ENCODE measurements at regions not wholly inside any gene's neighbourhood (a gene's known extent, or its start where the extent isn't known, plus 50 kb on each side); places are given as distances from the start of the nearest gene placed in this dataset.

- H3K27ac ChIP-seq, result no peak overlapping the region
- no peaks in the 10 kb centered on the region for H3K4me1 ChIP-seq
- H3K9me3 ChIP-seq, result no peaks in the 10 kb centered on the region
- TF ChIP-seq POLR2A (IDR thresholded peaks at IDR 0.05), result no peak
- H3K36me3 ChIP-seq, result no peaks in the 10 kb centered on the region
- no peaks in the 10 kb centered on the region for H3K27me3 ChIP-seq
- WGBS, result 82% methylated on average over 2 of the region's 2 CpGs
- no peak for DNase-seq (ENCODE audit: low spot score in 2 of 2)
- no peak overlapping the region for H3K4me3 ChIP-seq
Measured at GRCh38 chr17:70274255-70274654, 104.9 kb downstream of the KCNJ2 start.

GRCh38 chr17:70276906-70277305 is 107.6 kb downstream of the KCNJ2 start:
- TF ChIP-seq POLR2AphosphoS5 (IDR thresholded peaks at IDR 0.05) (no peak), POLR2A (IDR thresholded peaks at IDR 0.05) (no peak), EP300 (IDR thresholded peaks at IDR 0.05) (no peak)
- TF ChIP-seq, protein P1, sequence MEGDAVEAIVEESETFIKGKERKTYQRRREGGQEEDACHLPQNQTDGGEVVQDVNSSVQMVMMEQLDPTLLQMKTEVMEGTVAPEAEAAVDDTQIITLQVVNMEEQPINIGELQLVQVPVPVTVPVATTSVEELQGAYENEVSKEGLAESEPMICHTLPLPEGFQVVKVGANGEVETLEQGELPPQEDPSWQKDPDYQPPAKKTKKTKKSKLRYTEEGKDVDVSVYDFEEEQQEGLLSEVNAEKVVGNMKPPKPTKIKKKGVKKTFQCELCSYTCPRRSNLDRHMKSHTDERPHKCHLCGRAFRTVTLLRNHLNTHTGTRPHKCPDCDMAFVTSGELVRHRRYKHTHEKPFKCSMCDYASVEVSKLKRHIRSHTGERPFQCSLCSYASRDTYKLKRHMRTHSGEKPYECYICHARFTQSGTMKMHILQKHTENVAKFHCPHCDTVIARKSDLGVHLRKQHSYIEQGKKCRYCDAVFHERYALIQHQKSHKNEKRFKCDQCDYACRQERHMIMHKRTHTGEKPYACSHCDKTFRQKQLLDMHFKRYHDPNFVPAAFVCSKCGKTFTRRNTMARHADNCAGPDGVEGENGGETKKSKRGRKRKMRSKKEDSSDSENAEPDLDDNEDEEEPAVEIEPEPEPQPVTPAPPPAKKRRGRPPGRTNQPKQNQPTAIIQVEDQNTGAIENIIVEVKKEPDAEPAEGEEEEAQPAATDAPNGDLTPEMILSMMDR (IDR thresholded peaks at IDR 0.05), result no peak
- no peaks in the 10 kb centered on the region for H3K36me3 ChIP-seq
- H3K9me3 ChIP-seq, result no peaks in the 10 kb centered on the region
- H3K27ac ChIP-seq, result no peak overlapping the region
- 44% methylated on average over 2 of the region's 2 CpGs for WGBS
- no peak for DNase-seq (ENCODE audit: low spot score in 2 of 2)
- no peak overlapping the region for H3K4me3 ChIP-seq
- no peaks in the 10 kb centered on the region for H3K27me3 ChIP-seq
- no peaks in the 10 kb centered on the region for H3K4me1 ChIP-seq

GRCh38 chr17:70278844-70279462 is 109.6 kb downstream of the KCNJ2 start:
- Histone ChIP-seq H3K27me3 (no peaks in the 10 kb centered on the region), H3K27ac (no peak overlapping the region), H3K36me3 (no peaks in the 10 kb centered on the region), H3K9me3 (no peaks in the 10 kb centered on the region), H3K4me3 (no peak overlapping the region), H3K4me1 (no peaks in the 10 kb centered on the region)
- TF ChIP-seq POLR2A (IDR thresholded peaks at IDR 0.05), result no peak
- TF ChIP-seq, protein P1 (IDR thresholded peaks at IDR 0.05), result no peak
- no peak for TF ChIP-seq EP300 (IDR thresholded peaks at IDR 0.05)
- TF ChIP-seq POLR2AphosphoS5 (IDR thresholded peaks at IDR 0.05), result no peak
- no peak for DNase-seq (ENCODE audit: low spot score in 2 of 2)
- WGBS, result 75% methylated on average over 5 of the region's 5 CpGs

- Histone ChIP-seq H3K36me3 (no peaks in the 10 kb centered on the region), H3K4me3 (no peak overlapping the region), H3K27me3 (no peaks in the 10 kb centered on the region), H3K27ac (no peak overlapping the region), H3K9me3 (no peaks in the 10 kb centered on the region), H3K4me1 (no peaks in the 10 kb centered on the region)
- no peak for TF ChIP-seq POLR2A (IDR thresholded peaks at IDR 0.05)
- TF ChIP-seq, protein P1 (IDR thresholded peaks at IDR 0.05), result no peak
- no peak for TF ChIP-seq EP300 (IDR thresholded peaks at IDR 0.05)
- TF ChIP-seq POLR2AphosphoS5 (IDR thresholded peaks at IDR 0.05), result no peak
- WGBS, result 75% methylated on average over 3 of the region's 3 CpGs
- no peak for DNase-seq (ENCODE audit: low spot score in 2 of 2)
Measured at GRCh38 chr17:70286391-70286790, 117.1 kb downstream of the KCNJ2 start.

GRCh38 chr17:70288540-70289290 is 119.4 kb downstream of the KCNJ2 start:
- Histone ChIP-seq H3K27ac (no peak overlapping the region), H3K4me3 (no peak overlapping the region), H3K27me3 (no peaks in the 10 kb centered on the region), H3K9me3 (no peaks in the 10 kb centered on the region), H3K4me1 (no peaks in the 10 kb centered on the region), H3K36me3 (no peaks in the 10 kb centered on the region)
- 66% methylated on average over 3 of the region's 3 CpGs for WGBS
- TF ChIP-seq EP300 (IDR thresholded peaks at IDR 0.05) (no peak), POLR2A (IDR thresholded peaks at IDR 0.05) (no peak), POLR2AphosphoS5 (IDR thresholded peaks at IDR 0.05) (no peak)
- TF ChIP-seq, protein P1 (IDR thresholded peaks at IDR 0.05), result no peak
- no peak for DNase-seq (ENCODE audit: low spot score in 2 of 2)
